Pons (tissue), 1 donor: ENCODE measurements at regions not wholly inside any gene's neighbourhood (a gene's known extent, or its start where the extent isn't known, plus 50 kb on each side); places are given as distances from the start of the nearest gene placed in this dataset.

Source experiments
- DNase-seq: peaks from one replicate; pipeline ENCODE4 v3.0.0-alpha.2; 2016; ENCODE audit warnings: low spot score

GRCh38 chr21:28464095-28464494 lies 528.6 kb downstream of the LTN1 start:
- DNase-seq, result no peak

GRCh38 chr21:28459193-28459592 lies 533.5 kb downstream of the LTN1 start:
- DNase-seq, result no peak

- no peak for DNase-seq
These were observed 534.2 kb downstream of the LTN1 start for GRCh38 chr21:28458446-28458845.

GRCh38 chr21:28455253-28455600 lies 537.5 kb downstream of the LTN1 start:
- no peak for DNase-seq

- DNase-seq, result no peak
These were observed 538.0 kb downstream of the LTN1 start for GRCh38 chr21:28454564-28455252.

GRCh38 chr21:28447462-28447861 lies 545.2 kb downstream of the LTN1 start:
- no peak for DNase-seq

- no peak for DNase-seq
These were observed 547.4 kb downstream of the LTN1 start for GRCh38 chr21:28445141-28445830.

GRCh38 chr21:28444557-28444956 lies 548.1 kb downstream of the LTN1 start:
- no peak for DNase-seq

- DNase-seq, result no peak
These were observed 548.6 kb downstream of the LTN1 start for GRCh38 chr21:28444111-28444510.

GRCh38 chr21:28442624-28443023 lies 550.1 kb downstream of the LTN1 start:
- no peak for DNase-seq

- DNase-seq, result no peak
These were observed 550.6 kb downstream of the LTN1 start for GRCh38 chr21:28442085-28442484.

GRCh38 chr21:28439788-28440187 lies 552.9 kb downstream of the LTN1 start:
- no peak for DNase-seq

- DNase-seq, result no peak
These were observed 553.4 kb downstream of the LTN1 start for GRCh38 chr21:28439251-28439650.

- no peak for DNase-seq
These were observed 555.6 kb downstream of the LTN1 start for GRCh38 chr21:28437061-28437460.

GRCh38 chr21:28436286-28436932 lies 556.3 kb downstream of the LTN1 start:
- no peak for DNase-seq

- DNase-seq, result no peak
These were observed 561.0 kb downstream of the LTN1 start for GRCh38 chr21:28431527-28432200.

- DNase-seq, result no peak
These were observed 561.7 kb downstream of the LTN1 start for GRCh38 chr21:28431022-28431421.

GRCh38 chr21:28429161-28429560 lies 563.5 kb downstream of the LTN1 start:
- no peak for DNase-seq

- no peak for DNase-seq
These were observed 565.2 kb downstream of the LTN1 start for GRCh38 chr21:28427394-28428022.

GRCh38 chr21:28426545-28426944 lies 566.1 kb downstream of the LTN1 start:
- DNase-seq, result no peak

GRCh38 chr21:28423521-28424190 lies 569.0 kb downstream of the LTN1 start:
- DNase-seq, result no peak
